Ammon's horn (tissue), 1 donor: ENCODE measurements at regions not wholly inside any gene's neighbourhood (a gene's known extent, or its start where the extent isn't known, plus 50 kb on each side); places are given as distances from the start of the nearest gene placed in this dataset.

Experiments used
- DNase-seq: peaks from one replicate; pipeline ENCODE4 v3.0.0-alpha.2; 2016; ENCODE audit warnings: low spot score

DNA sequence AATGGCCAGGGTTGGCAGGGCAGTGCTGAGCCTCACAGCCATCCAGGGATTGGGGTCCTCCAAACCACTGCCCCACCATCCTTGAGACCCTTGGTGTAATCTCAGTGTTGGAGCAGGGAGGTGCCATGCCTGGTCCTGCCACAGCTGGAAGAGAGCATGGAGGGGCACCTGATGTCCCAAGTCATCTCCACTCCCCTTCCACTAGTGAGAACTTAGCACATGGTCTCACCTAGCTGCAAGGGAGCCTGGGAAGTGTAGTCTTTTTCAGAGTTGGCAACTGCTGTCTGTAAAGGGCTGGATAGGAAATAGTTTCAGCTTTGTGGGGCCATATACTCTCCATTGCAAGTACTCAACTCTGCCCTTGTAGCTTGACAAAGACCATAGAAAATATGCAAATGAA lies 238.7 kb downstream of the RPS24 start:
- no peak for DNase-seq

DNA sequence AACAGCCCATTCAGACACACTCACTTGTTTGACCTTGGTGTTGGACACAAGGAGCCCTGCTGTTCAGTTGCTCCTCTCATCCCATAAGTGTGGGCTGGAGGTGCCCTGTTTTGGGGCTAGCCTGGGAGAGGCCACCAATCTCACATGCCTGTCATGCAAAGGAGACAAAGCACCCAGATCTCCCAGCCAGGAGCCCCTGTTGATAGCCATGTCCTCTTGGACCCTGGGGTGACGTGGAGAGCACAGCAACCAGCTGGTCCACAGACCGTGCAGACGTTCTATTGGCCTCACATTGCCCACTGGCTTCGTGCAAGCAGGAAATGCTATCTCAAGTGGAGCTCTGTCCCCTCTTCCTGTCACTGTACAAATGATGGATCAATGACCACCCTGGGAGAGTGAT lies 240.8 kb downstream of the RPS24 start:
- no peak for DNase-seq

DNA sequence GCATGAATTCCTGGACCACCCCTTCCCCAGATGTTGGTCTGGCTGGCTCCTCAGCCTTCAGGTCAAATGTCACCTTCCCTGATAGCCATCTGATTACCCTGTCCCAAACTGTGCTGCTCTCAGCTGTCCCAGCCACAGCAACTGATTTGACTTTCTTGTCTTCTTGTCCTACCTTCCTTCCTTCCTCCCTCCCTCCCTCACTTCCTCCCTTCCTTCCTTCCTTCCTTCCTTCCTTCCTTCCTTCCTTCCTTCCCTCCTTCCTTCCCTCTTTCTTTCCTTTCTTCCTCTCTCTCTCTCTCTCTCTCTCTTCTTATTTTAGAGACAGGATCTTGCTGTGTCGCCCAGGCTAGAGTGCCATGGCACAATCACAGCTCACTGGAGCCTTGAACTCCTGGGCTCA lies 242.5 kb downstream of the RPS24 start:
- DNase-seq = no peak

DNA sequence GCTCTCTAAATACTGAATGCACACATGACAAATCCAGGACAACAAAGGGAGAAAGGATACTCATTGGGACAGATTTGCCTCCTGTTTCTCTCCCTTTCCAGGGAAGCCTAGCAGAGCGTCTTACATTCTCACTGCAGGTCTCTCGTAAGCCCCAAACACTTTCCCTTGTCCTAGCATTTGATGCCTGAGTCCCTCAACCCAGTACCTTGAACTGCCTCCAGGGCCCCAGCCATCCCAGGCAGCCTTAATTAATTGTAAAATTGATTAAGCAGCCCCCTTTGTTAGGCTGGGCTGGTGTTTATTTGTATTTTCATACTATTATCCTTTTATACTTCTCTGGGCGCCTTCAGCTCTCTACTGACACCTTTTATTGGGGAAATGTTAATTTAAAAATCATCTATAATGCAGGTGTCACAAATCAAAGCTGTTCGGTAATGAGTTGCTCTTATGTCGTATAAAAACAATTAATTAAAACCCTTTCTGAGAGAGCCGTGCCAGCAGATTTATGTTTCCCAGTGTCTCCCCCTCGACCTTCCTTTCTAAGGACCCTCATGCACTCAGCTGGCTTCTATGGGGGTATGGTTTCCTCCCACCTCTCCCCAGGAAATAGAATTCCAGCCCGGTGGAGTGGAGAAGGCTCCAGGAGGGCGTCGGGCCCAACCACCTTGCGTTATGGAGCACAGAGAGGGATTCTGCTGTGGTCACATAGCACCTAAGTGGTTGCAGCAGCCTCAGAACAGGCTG lies 243.8 kb downstream of the RPS24 start:
- no peak for DNase-seq

DNA sequence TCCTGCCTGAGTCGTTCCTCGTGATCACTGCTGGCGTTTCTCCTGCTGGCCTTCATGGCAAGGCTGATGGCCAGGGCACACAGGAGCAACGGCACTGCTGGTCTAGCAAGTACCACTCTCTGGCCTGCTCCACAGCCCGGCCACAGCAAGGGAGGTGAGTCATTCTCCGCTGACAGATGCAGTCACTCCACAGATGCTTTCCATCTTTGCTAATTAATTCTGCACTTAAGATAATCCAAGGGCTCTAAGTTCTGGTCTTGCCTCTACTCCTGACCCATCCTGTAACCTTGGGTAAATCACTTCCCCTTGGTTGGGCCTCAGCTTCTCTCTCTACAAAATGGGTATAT lies 244.4 kb downstream of the RPS24 start:
- DNase-seq = peak; percentile 78

DNA sequence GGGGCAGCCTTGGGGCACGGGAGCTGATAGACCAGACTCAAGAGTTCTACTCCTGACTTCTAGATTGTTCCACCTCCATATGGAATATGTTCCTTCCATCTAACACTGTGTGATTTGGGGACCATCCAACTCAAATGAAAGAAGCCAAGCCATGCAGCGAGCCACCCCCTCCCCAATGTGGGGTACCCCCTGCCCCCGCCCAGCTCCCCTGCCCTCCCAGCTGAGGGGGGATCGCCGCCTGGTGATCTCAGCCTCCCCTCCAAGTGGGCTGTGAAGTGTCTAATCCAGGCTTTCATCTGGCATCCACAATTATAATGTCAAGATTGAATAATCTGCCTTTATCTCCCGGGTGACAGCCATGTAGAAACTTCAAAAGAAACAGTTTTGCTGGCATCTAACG lies 246.1 kb downstream of the RPS24 start:
- DNase-seq = no peak

DNA sequence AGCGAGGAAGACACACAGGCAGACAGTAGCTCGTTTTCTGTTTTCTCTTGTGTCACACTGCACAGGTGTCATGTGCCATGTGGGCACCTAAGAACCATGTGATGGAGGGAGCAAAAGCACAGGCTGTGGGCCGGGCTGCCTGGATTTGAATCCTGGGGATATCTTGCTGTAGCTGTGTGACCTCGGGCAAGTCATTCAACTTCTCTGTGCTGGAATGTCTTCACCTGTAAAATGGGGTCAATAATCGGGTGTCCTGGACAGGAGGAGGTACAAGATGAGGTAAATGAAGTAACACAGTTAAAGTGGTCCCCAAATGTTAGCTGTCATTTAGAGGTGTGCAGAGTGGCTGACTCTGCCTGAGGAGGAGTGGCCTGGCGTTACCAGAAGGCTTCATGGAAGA lies 246.9 kb downstream of the RPS24 start:
- DNase-seq = no peak

DNA sequence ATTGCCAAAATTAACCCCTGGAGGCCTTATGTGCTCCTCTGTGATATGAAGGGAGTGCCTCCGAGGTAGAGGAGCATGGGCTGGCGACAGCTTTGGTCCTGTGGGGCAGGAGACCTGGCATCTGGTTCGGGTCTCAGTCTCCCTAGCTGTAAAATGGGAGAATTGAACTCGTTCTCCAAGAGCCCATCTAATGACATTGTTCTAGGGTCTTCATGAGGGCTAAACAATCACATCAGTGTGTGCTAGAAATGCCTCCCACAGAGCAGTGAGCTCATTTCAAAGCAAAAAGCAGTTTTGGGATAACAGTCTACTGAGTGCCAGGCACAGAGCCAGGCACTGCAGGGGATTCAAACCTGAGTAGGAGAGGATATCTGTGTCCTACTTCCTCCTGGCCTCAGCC lies 248.0 kb downstream of the RPS24 start:
- no peak for DNase-seq

DNA sequence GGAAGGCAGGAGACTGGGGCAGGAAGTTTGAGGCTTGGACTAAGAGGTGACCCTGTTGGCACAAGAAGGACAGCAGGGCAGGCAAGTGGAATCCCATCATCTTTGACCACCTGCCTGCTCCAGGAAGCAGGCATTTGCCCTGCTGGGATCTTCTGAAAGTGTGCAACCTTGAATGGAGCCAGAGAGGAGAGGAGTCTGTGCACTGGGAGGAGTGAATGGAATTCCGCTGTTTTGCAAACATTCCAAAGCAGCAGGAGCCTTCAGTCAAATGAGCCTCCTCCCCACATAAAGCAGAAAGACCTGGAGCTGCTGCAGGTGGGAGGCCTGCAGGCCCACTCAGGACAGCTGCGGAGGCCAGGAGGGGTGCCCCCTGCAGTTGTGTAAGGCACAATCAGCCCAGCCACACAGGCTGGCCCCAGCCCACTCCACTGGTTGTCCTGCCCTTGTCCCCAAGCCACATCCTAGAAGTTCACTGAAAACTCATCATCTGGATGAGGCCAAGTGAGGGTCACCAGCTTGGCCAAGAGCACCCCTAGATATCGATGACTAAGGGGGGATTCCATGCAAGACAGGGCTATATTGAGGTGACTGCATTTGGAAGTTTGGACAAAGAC lies 249.5 kb downstream of the RPS24 start:
- DNase-seq = no peak

DNA sequence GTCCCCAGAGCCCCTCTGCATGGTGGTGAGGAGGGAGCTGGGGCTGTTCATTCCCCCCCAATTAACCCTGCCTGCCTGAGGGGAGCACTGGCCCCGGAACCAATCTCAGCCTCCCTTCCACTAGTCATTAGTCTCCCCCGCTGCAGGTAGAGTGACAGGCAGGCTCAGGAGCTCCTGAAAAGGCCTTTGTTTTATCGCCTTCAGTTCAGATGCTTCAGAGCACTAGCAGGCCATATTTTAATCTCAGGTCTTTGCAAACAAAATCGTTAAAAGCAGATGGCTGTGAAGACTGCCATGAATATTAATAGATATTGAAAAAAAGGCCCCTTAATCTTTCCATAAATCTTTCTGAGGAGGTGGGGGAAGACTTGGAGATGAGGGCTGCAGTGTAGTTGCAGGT lies 250.7 kb downstream of the RPS24 start:
- no peak for DNase-seq

DNA sequence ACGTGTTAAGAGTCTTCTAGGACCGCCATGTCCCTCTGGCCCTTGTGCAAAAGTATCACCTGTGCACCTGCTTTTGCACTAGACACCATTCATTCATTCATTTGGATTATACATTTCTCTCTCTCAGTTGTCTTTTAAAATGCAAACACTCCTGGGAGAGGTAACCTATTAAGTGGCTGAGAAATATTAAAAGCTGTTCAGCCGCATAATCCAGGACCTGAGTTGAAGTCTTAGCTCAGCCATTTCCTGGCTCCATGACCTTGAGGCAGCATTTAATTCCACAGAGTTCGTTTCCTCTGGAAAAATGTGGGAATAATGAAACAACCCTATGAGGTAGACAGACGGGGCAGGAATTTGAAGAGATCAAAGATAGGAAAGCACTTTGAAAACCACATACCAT lies 251.6 kb downstream of the RPS24 start:
- no peak for DNase-seq

DNA sequence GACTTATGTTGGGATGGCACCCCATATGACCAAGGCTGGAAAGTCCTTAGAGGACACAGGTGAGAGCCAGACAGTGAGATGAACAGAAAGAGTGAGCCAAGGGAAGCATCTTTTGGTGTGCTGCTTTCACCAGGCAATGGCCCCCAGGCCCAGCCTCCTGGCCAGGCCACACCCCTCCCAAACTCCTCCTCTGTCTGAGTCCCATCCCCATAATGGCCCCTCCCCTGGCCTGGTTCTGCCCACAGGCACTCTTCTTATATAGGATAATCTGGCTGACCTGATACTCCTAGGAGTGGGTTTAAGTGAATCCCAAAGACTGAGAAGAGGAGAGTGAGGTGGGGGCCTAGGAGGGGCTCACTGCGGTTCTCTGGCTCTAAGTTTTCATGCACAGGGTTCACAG lies 252.5 kb downstream of the RPS24 start:
- no peak for DNase-seq

DNA sequence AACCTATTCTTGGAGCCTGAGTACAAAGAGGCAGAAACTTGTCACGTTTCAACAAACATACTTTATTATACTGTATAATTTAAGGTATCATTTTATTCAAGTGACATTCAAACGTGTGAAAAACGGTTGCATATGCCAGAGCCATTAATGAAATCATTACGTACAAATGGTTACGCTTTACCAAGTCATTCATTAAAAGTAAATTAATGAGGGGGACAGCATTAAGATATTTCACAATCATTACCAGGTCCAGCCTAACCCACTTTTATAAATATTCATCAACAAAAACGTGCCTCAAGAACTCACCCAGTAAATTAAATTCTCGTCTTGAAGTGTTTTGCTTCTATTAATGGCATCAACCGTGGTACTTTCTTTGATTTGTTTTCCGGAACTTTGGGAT lies 253.0 kb downstream of the RPS24 start:
- DNase-seq = no peak

DNA sequence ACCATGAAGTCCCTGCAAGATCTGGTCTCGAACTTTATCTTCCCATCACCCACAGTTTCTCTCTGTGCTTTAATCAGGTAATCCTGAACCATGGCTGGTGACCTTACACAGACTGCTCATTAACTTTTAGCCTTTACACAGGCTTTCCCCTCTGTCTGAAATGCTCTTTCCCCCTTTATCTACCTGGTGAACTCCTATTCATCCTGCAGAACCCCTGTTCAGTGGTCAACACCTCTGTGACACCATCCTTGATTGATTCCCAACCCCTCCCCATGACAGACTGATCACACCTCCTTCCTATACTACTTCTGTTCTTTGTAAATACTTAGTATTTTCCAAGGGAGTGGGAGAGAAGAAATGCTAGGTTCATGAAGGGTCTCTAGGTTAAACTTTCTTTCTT lies 254.0 kb downstream of the RPS24 start:
- DNase-seq = no peak

DNA sequence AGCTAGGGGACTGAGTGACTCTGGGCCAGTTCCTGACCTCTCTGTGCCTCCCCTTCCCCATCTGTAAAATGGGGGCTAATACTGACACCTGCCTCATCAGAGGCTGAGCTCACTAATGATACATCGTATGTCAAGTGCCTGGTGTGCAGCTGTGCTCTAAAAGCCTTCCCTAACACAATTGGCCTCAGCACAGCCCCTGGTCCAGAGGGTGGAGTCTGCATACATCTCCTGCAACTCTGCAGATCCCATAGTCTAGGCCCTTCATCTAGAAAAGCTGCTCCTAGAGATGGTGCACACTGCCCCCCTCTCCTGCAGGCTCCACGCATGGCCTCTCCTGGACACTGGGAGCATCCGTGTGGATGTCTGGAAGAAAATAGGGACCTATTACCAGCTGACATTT lies 255.0 kb downstream of the RPS24 start:
- DNase-seq = no peak

DNA sequence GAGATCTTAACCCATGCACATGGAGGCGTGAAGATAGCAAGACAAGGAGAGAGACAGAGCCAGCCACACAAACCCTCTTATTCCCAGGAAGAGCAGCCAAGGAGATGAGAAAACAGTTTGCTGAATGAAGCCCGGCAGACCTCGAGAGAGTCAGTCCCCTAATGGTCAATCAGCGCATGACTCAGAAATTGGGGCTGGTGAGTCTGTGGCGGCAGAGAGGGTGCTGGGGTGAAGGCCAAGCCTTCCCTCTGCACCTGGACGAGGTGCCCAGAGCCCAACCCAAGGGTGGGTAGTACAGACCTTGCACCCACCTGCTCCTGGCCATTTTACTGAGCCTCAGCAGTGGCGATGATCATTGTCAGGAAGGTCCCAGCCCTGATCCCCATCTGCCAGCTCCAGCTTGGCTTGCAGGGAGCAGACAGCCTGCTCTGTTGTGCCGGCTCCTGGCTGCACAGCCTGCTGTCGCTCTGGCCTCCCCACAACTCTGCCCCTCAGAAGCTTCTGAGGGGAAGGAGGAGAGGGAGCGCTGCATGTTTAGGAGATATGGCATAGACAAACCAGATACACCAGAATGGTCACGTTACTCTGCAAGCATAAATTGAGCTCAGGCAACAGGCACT lies 256.6 kb downstream of the RPS24 start:
- DNase-seq = no peak

DNA sequence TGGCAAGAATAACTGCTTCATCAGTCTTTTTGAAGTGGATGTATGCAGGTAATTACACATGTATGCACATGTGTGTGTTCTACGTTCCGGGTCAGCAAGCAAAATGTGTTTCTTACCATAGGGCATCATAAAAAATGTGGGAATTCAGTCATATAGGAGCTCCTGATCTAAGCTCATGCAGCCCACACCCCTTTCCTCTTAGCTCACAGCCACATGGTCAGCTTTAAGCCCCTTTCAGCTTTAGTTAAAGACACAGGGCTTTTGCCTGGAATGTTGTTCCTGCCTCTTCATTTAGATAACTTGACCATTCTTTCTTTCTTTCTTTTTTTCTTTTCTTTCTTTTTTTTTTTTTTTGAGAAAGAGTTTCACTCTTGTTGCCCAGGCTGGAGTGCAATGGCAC lies 258.1 kb downstream of the RPS24 start:
- no peak for DNase-seq

DNA sequence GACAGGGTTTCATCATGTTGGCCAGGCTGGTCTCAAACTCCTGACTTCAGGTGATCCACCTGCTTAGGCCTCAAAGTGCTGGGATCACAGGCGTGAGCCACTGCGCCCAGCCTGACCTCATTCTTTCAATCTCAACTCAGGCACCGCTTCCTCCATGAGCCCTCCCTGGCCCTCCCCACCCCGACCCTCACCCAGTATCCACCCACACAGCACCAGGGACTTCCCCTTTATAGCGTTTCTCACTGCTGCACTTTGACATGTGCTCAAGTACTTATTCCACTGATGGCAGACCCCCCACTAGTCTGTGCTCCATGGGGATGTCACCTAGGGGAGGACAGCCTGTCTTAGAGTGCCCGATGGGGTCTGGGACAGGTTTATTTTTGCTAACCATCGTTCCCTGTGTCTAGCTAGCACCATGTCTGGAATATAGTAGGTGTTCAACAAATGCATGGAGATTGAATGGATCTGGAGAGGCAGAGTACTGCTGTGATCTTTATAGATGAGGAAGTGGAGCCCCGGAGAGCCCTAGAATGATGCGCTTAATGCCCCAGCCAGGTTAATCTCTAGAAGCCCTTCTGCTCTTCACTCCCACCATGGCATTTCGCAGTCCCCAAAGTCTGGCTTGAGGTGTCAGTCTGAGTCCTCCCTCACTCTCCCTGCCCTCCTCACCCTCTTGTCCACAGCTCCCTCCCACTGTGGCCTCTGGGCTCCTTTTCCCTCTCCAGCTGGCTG lies 258.8 kb downstream of the RPS24 start:
- no peak for DNase-seq

DNA sequence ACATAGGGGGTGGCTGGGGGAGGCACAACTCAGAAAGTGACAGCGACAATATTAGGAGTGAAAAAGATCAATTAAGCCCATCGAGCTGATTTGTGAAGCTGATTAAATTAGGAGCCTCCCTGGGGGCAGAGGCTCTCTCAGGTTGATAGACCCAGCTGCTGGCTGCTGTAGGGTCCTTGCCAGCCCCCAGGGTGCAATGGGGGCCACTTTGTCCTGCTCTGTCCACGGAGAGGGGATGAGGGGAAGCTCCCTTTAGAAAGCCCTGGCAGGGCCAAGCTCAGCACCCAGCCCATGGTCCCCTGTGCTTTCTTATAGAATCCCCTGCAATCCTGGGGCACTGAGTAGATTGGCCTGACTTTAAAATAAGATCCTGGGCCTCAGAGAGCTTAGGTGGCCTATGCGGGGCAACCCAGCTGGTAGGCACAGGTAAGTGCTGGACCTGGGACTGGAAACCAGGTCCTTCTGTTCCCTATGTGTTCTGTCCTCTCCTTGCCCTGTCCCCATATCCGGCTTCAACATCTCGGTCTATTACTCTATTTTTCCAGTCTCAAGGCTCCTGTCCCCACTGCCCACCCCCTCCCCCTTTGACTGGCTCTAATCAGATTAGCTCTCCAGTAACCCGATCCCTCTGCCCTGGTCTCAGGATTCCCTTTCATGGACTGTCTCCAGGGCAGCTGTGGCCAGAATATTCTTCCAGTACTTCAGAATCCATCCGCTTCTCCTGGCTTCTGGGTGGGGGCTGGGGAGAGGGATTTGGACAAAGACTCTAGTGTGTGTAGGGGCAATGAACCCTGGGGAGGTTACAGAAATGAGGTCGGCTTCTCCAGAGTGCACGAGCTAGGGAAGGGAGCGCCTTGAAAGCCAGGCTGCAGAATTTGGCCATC lies 259.6 kb downstream of the RPS24 start:
- no peak for DNase-seq

DNA sequence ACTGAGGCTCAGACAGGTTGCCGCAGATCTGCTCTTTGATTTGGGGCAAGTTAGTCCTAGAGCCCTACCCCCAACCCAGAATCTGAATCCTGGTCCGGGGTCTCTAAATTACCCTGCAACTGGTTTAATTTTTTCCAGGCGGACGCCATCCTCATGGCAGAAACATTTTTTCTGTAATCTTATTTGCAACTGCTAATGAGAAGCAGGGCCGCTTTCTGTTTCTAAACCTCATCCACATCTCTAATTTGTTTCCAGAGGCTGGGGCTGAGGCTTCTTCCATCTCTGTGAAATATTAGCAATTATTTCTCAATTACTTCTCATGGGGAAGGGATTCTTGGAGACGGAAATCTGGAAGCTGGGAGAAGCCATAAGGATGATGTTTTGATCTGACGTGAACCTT lies 261.6 kb downstream of the RPS24 start:
- DNase-seq = no peak

DNA sequence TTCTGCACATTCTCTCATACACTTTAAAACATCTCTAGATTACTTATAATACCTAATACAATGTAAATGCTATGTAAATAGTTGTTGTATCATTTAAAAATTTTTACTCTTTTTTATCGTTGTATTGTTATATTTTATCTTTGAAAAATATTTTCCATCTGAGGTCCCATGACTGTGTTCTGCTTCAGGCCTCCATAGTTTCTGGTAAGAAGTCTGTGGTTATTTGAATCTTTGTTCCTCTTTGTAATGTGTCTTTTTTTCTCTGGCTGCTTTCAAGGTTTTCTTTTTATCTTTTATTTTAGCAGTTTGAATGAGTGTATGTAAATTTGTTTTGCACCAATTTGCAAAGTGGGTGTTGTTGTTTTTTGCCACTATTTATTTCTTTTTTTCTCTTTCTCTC lies 263.1 kb downstream of the RPS24 start:
- no peak for DNase-seq

DNA sequence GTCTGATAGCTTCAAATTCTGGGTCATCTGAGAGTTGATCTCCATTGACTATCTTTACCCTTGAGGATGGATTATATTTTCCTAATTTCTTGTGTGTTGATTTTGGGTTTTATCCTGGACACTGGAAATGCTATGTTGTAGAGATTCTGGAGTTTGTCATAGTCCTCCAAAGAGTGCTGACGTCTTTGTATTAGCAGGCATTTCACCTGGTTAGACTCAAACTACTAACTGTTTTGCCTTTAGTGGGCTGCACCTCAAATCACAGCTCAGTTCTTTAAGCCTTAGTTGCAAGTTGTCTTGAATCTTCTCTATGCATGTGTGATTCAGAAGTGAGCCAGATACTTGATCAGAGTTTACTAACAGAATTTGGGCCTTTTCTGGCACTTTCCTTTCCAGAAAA lies 264.3 kb downstream of the RPS24 start:
- no peak for DNase-seq
